Astrocyte (in vitro differentiated cells and primary cell): ENCODE measurements at regions not wholly inside any gene's neighbourhood (a gene's known extent, or its start where the extent isn't known, plus 50 kb on each side); places are given as distances from the start of the nearest gene placed in this dataset.

Experiments used
- DNase-seq: peaks from one replicate; pipeline ENCODE4 v3.0.0-alpha.2; 2010; ENCODE audit warnings: low read depth
- FAIRE-seq: peaks from 2 replicates; lab custom pipeline; 2011; peaks lifted over from hg19 to GRCh38; lab: Jason Lieb, UNC
- H2AFZ ChIP-seq: 2 replicates; pipeline ENCODE4 v1.6.0; 2012; ENCODE audit warnings: low read depth, low read length, inconsistent platforms
- H3K27ac ChIP-seq: 2 replicates; pipeline ENCODE4 v1.5.1; 2011; ENCODE audit warnings: low read depth, low read length, inconsistent platforms
- H3K27me3 ChIP-seq: 2 replicates; pipeline ENCODE4 v1.6.0; 2011; ENCODE audit warnings: low read length, inconsistent platforms; ENCODE audit not compliant: insufficient read depth
- H3K36me3 ChIP-seq: 2 replicates; pipeline ENCODE4 v1.5.1; 2011; ENCODE audit warnings: low read length, inconsistent platforms; ENCODE audit not compliant: insufficient read depth
- H3K4me1 ChIP-seq: 2 replicates; pipeline ENCODE4 v1.5.1; 2011; ENCODE audit warnings: low read length, inconsistent platforms; ENCODE audit not compliant: insufficient read depth
- H3K4me2 ChIP-seq: 2 replicates; pipeline ENCODE4 v1.6.0; 2012; ENCODE audit warnings: low read length, inconsistent platforms
- H3K4me3 ChIP-seq: 2 replicates; pipeline ENCODE4 v1.5.1; 2011; ENCODE audit warnings: low read depth, mild to moderate bottlenecking, low read length, inconsistent platforms; ENCODE audit not compliant: insufficient read depth
- H3K79me2 ChIP-seq: 2 replicates; pipeline ENCODE4 v1.6.0; 2012; ENCODE audit warnings: mild to moderate bottlenecking, low read length, inconsistent platforms; ENCODE audit not compliant: insufficient read depth
- H3K9ac ChIP-seq: 2 replicates; pipeline ENCODE4 v1.6.0; 2012; ENCODE audit warnings: mild to moderate bottlenecking, low read length, inconsistent platforms
- H3K9me3 ChIP-seq: 2 replicates; pipeline ENCODE4 v1.5.1; 2012; ENCODE audit warnings: low read depth, mild to moderate bottlenecking, low read length, inconsistent platforms; ENCODE audit not compliant: insufficient read depth
- H4K20me1 ChIP-seq: 2 replicates; pipeline ENCODE4 v1.6.0; 2012; ENCODE audit warnings: low read length, inconsistent platforms; ENCODE audit not compliant: insufficient read depth
- H3K27ac Mint-ChIP-seq: one replicate; pipeline ENCODE4 v1.8.0; 2021; ENCODE audit warnings: mild to moderate bottlenecking, mixed read lengths; ENCODE audit not compliant: unreplicated experiment
- H3K27me3 Mint-ChIP-seq: one replicate; pipeline ENCODE4 v1.8.0; 2021; ENCODE audit warnings: low read depth, mixed read lengths; ENCODE audit not compliant: unreplicated experiment
- H3K36me3 Mint-ChIP-seq: one replicate; pipeline ENCODE4 v1.8.0; 2021; ENCODE audit warnings: low read depth, mixed read lengths; ENCODE audit not compliant: unreplicated experiment
- H3K4me1 Mint-ChIP-seq: one replicate; pipeline ENCODE4 v1.8.0; 2021; ENCODE audit warnings: low read depth, mixed read lengths; ENCODE audit not compliant: unreplicated experiment
- H3K4me3 Mint-ChIP-seq: one replicate; pipeline ENCODE4 v1.8.0; 2021; ENCODE audit warnings: mild to moderate bottlenecking, moderate library complexity, mixed read lengths; ENCODE audit not compliant: unreplicated experiment
- H3K9me3 Mint-ChIP-seq: one replicate; pipeline ENCODE4 v1.8.0; 2021; ENCODE audit warnings: mild to moderate bottlenecking, mixed read lengths; ENCODE audit not compliant: unreplicated experiment
- CTCF ChIP-seq: IDR thresholded peaks from 2 replicates; pipeline ENCODE4 v1.5.1; 2011; ENCODE audit warnings: low read depth, mild to moderate bottlenecking, inconsistent platforms, low read length, moderate library complexity; ENCODE audit not compliant: insufficient read depth
- EZH2 ChIP-seq: IDR thresholded peaks from 2 replicates; pipeline ENCODE4 v1.6.1; 2012; ENCODE audit warnings: mild to moderate bottlenecking, low read length, inconsistent platforms; ENCODE audit not compliant: insufficient read depth

- peaks cover 15% of the 10 kb centered on the region for H3K4me1 Mint-ChIP-seq
- no peak overlapping the region for H3K4me3 Mint-ChIP-seq
- H3K27me3 Mint-ChIP-seq = peaks cover 92% of the 10 kb centered on the region
- Histone ChIP-seq H3K9ac (no peak overlapping the region), H3K4me1 (no peaks in the 10 kb centered on the region), H3K36me3 (no peaks in the 10 kb centered on the region), H3K4me3 (no peak overlapping the region), H3K4me2 (no peak overlapping the region), H2AFZ (no peak overlapping the region), H3K79me2 (no peaks in the 10 kb centered on the region), H4K20me1 (no peaks in the 10 kb centered on the region), H3K27ac (no peak overlapping the region), H3K27me3 (peaks cover 32% of the 10 kb centered on the region), H3K9me3 (no peaks in the 10 kb centered on the region)
- no peak overlapping the region for H3K27ac Mint-ChIP-seq
- TF ChIP-seq CTCF (no peak), EZH2 (no peak)
- no peaks in the 10 kb centered on the region for H3K36me3 Mint-ChIP-seq
- DNase-seq (no peak), FAIRE-seq (no peak)
- H3K9me3 Mint-ChIP-seq = peaks cover 5% of the 10 kb centered on the region
Observed at GRCh38 chr3:194030372-194030771, 105.6 kb upstream of the HES1 start.

GRCh38 chr3:194031349-194031748 is 104.6 kb upstream of the HES1 start:
- peaks cover 15% of the 10 kb centered on the region for H3K4me1 Mint-ChIP-seq
- peaks cover 92% of the 10 kb centered on the region for H3K27me3 Mint-ChIP-seq

More at GRCh38 chr3:194031349-194031748, 104.6 kb upstream of the HES1 start:
- H2AFZ ChIP-seq = no peak overlapping the region
- TF ChIP-seq EZH2 (no peak), CTCF (no peak)
- no peak overlapping the region for H3K4me3 ChIP-seq
- H3K36me3 ChIP-seq = no peaks in the 10 kb centered on the region
- no peak overlapping the region for H3K27ac ChIP-seq
- no peak overlapping the region for H3K4me3 Mint-ChIP-seq
- FAIRE-seq = no peak
- H3K9ac ChIP-seq = no peak overlapping the region
- H3K9me3 Mint-ChIP-seq = peaks cover 5% of the 10 kb centered on the region
- no peak overlapping the region for H3K4me2 ChIP-seq
- H4K20me1 ChIP-seq = no peaks in the 10 kb centered on the region
- no peaks in the 10 kb centered on the region for H3K9me3 ChIP-seq
- peaks cover 23% of the 10 kb centered on the region for H3K27me3 ChIP-seq
- no peak for DNase-seq
- H3K36me3 Mint-ChIP-seq = no peaks in the 10 kb centered on the region
- no peak overlapping the region for H3K27ac Mint-ChIP-seq
- no peaks in the 10 kb centered on the region for H3K79me2 ChIP-seq
- no peaks in the 10 kb centered on the region for H3K4me1 ChIP-seq
